ENCODE measurements at regions not wholly inside any gene's neighbourhood (a gene's known extent, or its start where the extent isn't known, plus 50 kb on each side); places are given as distances from the start of the nearest gene placed in this dataset.

- Histone ChIP-seq H3K27me3 (no peaks in the 10 kb centered on the region), H3K4me1 (ENCODE audit: insufficient read depth) (no peaks in the 10 kb centered on the region), H3K4me3 (no peak overlapping the region), H3K9me3 (ENCODE audit: low read depth) (no peaks in the 10 kb centered on the region), H3K4me2 (no peak overlapping the region), H3K36me3 (replicated peaks; ENCODE audit: insufficient read depth, low read depth) (no peaks in the 10 kb centered on the region), H2AFZ (no peak overlapping the region), H3K79me2 (no peaks in the 10 kb centered on the region), H3K27ac (no peak overlapping the region), H4K20me1 (ENCODE audit: insufficient read depth, poor library complexity, severe bottlenecking) (no peaks in the 10 kb centered on the region), H3K9me2 (replicated peaks; ENCODE audit: insufficient read depth) (no peaks in the 10 kb centered on the region)
- 79% methylated on average over 1 of the region's 1 CpG for WGBS (ENCODE audit: low lambda C conversion rate, missing lambda C conversion rate)
- peak; percentile 29 for DNase-seq (ENCODE audit: low spot score)
- TF ChIP-seq EZH2phosphoT487 (IDR thresholded peaks at IDR 0.05; ENCODE audit: low read depth, severe bottlenecking, unreplicated experiment) (no peak), EZH2 (IDR thresholded peaks at IDR 0.05; ENCODE audit: borderline replicate concordance) (no peak), CTCF (IDR thresholded peaks at IDR 0.05; ENCODE audit: poor library complexity) (no peak)
Observed at GRCh38 chr20:12835999-12836398, 172.8 kb upstream of the SPTLC3 start.

GRCh38 chr20:12837646-12838045 is 171.1 kb upstream of the SPTLC3 start:
- no peak for TF ChIP-seq EZH2phosphoT487 (IDR thresholded peaks at IDR 0.05; ENCODE audit: low read depth, severe bottlenecking, unreplicated experiment)
- no peak for TF ChIP-seq EZH2 (IDR thresholded peaks at IDR 0.05; ENCODE audit: borderline replicate concordance)
- TF ChIP-seq CTCF (IDR thresholded peaks at IDR 0.05; ENCODE audit: poor library complexity): no peak
- H3K4me3 ChIP-seq: no peak overlapping the region
- no peaks in the 10 kb centered on the region for H3K36me3 ChIP-seq (replicated peaks; ENCODE audit: insufficient read depth, low read depth)
- H3K9me2 ChIP-seq (replicated peaks; ENCODE audit: insufficient read depth): no peaks in the 10 kb centered on the region
- no peak overlapping the region for H2AFZ ChIP-seq
- H3K27ac ChIP-seq: peak overlapping the region; percentile 21
- no peaks in the 10 kb centered on the region for H3K4me1 ChIP-seq (ENCODE audit: insufficient read depth)
- no peaks in the 10 kb centered on the region for H4K20me1 ChIP-seq (ENCODE audit: insufficient read depth, poor library complexity, severe bottlenecking)
- WGBS (ENCODE audit: low lambda C conversion rate, missing lambda C conversion rate): 55% methylated on average over 2 of the region's 2 CpGs
- H3K4me2 ChIP-seq: no peak overlapping the region
- H3K79me2 ChIP-seq: no peaks in the 10 kb centered on the region
- no peaks in the 10 kb centered on the region for H3K9me3 ChIP-seq (ENCODE audit: low read depth)
- H3K27me3 ChIP-seq: peaks cover 4% of the 10 kb centered on the region
- DNase-seq (ENCODE audit: low spot score): no peak

- Histone ChIP-seq H4K20me1 (ENCODE audit: insufficient read depth, poor library complexity, severe bottlenecking) (no peaks in the 10 kb centered on the region), H3K79me2 (no peaks in the 10 kb centered on the region), H3K9me2 (replicated peaks; ENCODE audit: insufficient read depth) (no peaks in the 10 kb centered on the region), H3K4me1 (ENCODE audit: insufficient read depth) (no peaks in the 10 kb centered on the region), H2AFZ (no peak overlapping the region), H3K27ac (peak overlapping the region; percentile 21), H3K27me3 (peaks cover 6% of the 10 kb centered on the region), H3K36me3 (replicated peaks; ENCODE audit: insufficient read depth, low read depth) (no peaks in the 10 kb centered on the region), H3K9me3 (ENCODE audit: low read depth) (no peaks in the 10 kb centered on the region), H3K4me2 (no peak overlapping the region), H3K4me3 (no peak overlapping the region)
- DNase-seq (ENCODE audit: low spot score): no peak
- TF ChIP-seq CTCF (IDR thresholded peaks at IDR 0.05; ENCODE audit: poor library complexity) (no peak), EZH2 (IDR thresholded peaks at IDR 0.05; ENCODE audit: borderline replicate concordance) (no peak)
- 89% methylated on average over 3 of the region's 3 CpGs for WGBS (ENCODE audit: low lambda C conversion rate, missing lambda C conversion rate)
Observed at GRCh38 chr20:12838261-12838866, 170.4 kb upstream of the SPTLC3 start.

- peaks cover 3% of the 10 kb centered on the region for H3K27me3 ChIP-seq
- no peak overlapping the region for H3K4me3 ChIP-seq
- no peaks in the 10 kb centered on the region for H3K4me1 ChIP-seq (ENCODE audit: insufficient read depth)
- peak; percentile 48 for DNase-seq (ENCODE audit: low spot score)
- no peaks in the 10 kb centered on the region for H3K9me3 ChIP-seq (ENCODE audit: low read depth)
- no peak overlapping the region for H2AFZ ChIP-seq
- TF ChIP-seq EZH2 (IDR thresholded peaks at IDR 0.05; ENCODE audit: borderline replicate concordance) (no peak), CTCF (IDR thresholded peaks at IDR 0.05; ENCODE audit: poor library complexity) (no peak)
- H3K79me2 ChIP-seq: no peaks in the 10 kb centered on the region
- no peaks in the 10 kb centered on the region for H3K9me2 ChIP-seq (replicated peaks; ENCODE audit: insufficient read depth)
- 58% methylated on average over 2 of the region's 2 CpGs for WGBS (ENCODE audit: low lambda C conversion rate, missing lambda C conversion rate)
- no peak overlapping the region for H3K4me2 ChIP-seq
- H3K27ac ChIP-seq: no peak overlapping the region
- no peaks in the 10 kb centered on the region for H3K36me3 ChIP-seq (replicated peaks; ENCODE audit: insufficient read depth, low read depth)
- H4K20me1 ChIP-seq (ENCODE audit: insufficient read depth, poor library complexity, severe bottlenecking): no peaks in the 10 kb centered on the region
Observed at GRCh38 chr20:12847872-12848271, 160.9 kb upstream of the SPTLC3 start.

Measured in hepatocyte (in vitro differentiated cells).